ENCODE measurements at regions not wholly inside any gene's neighbourhood (a gene's known extent, or its start where the extent isn't known, plus 50 kb on each side); places are given as distances from the start of the nearest gene placed in this dataset.
"Not testable (repeated sequence)": the region's sequence is repeated elsewhere in the genome, so short reads cannot be mapped to it uniquely, and the experiment has no call there.

DNA sequence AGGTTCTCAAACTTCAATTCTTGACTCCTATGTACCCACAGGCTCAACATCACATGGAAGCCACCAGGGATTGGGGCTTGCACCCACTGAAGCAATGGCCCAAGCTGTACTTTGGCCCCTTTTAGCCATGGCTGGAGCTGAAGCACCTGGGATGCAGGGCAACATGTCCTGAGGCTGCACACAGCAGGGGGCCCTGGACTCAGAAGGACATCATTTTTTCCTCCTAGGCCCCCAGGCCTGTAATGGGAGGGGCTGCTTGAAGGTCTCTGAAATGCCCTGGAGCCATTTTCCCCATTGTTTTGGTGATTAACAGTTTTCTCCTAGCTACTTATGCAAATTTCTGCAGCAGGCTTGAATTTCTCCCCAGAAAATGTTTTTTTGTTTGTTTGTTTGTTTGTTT lies 465.1 kb upstream of the PCDH10 start:
- TF ChIP-seq, protein P1, sequence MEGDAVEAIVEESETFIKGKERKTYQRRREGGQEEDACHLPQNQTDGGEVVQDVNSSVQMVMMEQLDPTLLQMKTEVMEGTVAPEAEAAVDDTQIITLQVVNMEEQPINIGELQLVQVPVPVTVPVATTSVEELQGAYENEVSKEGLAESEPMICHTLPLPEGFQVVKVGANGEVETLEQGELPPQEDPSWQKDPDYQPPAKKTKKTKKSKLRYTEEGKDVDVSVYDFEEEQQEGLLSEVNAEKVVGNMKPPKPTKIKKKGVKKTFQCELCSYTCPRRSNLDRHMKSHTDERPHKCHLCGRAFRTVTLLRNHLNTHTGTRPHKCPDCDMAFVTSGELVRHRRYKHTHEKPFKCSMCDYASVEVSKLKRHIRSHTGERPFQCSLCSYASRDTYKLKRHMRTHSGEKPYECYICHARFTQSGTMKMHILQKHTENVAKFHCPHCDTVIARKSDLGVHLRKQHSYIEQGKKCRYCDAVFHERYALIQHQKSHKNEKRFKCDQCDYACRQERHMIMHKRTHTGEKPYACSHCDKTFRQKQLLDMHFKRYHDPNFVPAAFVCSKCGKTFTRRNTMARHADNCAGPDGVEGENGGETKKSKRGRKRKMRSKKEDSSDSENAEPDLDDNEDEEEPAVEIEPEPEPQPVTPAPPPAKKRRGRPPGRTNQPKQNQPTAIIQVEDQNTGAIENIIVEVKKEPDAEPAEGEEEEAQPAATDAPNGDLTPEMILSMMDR (conservative IDR thresholded peaks at IDR 0.05; ENCODE audit: low read depth, low read length) = no peak
- no peak overlapping the region for H3K4me3 ChIP-seq (ENCODE audit: low read length)
- DNase-seq (ENCODE audit: low read depth) = no peak

DNA sequence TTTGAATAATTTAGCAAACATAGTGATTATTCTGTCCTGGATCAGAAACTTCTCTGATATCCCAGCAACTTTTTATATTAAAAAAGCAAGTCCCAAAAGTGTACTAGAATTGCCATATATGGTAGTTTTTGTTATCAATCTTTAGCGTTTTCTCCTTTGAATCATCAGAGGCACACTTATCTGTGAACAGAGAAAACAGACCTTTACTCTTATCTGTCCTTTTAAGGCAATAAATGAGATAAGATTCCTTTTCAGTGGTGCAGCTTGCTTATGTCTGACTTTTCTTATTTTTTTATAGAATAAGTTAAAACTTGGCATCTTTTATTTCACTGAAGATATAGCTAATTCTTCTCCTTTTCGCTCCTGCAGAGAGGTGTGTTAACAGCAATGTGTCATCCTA lies 458.1 kb upstream of the PCDH10 start:
- no peak overlapping the region for H3K4me3 ChIP-seq (ENCODE audit: low read length)
- TF ChIP-seq, protein P1 (conservative IDR thresholded peaks at IDR 0.05; ENCODE audit: low read depth, low read length) = no peak
- no peak for DNase-seq (ENCODE audit: low read depth)

DNA sequence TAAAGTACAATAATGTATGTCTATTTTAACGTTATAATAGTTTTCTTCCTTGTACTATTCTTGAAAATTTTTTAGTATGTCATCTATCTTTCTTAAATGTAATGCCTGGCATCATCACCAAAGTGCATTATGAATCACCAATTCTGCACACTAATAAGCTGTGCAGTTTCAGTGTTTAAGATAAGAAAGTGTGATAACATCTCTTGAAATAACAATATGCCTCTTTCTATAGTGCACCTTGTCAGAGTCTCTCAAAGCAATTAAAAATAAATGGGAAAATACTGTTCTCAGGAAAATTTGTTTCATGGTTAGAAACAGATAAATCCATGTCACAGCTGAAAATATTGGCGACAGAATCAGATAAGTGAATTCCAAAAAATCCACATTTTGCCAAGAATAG lies 457.4 kb upstream of the PCDH10 start:
- no peak overlapping the region for H3K4me3 ChIP-seq (ENCODE audit: low read length)
- TF ChIP-seq, protein P1 (conservative IDR thresholded peaks at IDR 0.05; ENCODE audit: low read depth, low read length) = no peak
- DNase-seq (ENCODE audit: low read depth) = peak; percentile 31

DNA sequence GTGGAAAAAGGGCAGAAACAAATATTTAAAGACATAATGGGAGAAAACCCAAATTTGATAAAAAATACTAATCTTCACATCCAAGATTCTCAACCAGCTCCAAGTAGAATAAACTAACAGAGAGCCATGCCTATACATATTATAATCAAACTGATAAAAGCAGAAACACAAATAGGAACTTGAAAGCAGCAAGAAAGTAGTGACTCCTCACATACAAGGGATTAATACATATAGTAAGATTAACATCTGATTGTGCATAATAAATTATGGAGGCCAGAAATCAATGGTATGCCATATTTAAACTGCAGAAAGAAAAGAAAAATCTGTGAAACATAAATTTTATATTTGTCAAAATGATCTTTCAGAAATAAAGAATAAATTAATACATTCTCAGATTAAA lies 454.3 kb upstream of the PCDH10 start:
- no peak overlapping the region for H3K4me3 ChIP-seq (ENCODE audit: low read length)
- TF ChIP-seq, protein P1 (conservative IDR thresholded peaks at IDR 0.05; ENCODE audit: low read depth, low read length) = no peak
- DNase-seq (ENCODE audit: low read depth) = no peak

DNA sequence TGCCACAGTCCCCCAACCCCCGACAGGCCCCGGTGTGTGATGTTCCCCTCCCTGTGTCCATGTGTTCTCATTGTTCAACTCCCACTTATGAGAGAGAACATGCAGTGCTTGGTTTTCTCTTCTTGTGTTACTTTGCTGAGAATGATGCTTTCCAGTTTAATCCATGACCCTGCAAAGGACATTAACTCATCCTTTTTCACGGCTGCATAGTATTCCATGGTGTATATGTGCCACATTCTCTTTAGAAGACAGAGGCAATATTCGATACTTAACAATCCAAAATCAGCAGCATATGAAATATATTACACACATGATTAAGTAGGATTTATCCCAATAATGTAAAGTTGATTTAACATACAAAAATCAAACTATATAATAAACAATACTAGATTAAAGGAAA lies 451.6 kb upstream of the PCDH10 start:
- DNase-seq (ENCODE audit: low read depth); H3K4me3 ChIP-seq (ENCODE audit: low read length): not testable (repeated sequence)

DNA sequence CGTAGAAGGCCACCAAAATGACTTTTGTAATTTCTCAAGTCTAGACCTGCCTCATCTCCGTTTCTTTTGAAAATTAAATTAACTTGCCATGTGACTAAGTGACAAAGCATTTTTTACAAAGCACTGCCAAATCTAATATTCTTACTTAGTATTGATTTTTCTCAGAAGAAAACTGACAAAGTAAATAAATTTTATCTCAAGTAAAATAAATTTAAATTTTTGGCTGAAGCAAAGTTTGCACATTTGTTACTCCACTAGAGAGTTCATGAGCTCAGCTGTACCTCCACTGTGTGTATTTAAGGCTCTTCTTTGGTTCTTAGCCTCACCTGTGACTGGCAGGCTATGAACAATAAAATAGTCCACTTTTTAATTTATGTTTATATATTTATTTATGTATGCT lies 441.1 kb upstream of the PCDH10 start:
- H3K4me3 ChIP-seq (ENCODE audit: low read length) = no peak overlapping the region
- DNase-seq (ENCODE audit: low read depth) = no peak
- TF ChIP-seq, protein P1 (conservative IDR thresholded peaks at IDR 0.05; ENCODE audit: low read depth, low read length) = no peak

DNA sequence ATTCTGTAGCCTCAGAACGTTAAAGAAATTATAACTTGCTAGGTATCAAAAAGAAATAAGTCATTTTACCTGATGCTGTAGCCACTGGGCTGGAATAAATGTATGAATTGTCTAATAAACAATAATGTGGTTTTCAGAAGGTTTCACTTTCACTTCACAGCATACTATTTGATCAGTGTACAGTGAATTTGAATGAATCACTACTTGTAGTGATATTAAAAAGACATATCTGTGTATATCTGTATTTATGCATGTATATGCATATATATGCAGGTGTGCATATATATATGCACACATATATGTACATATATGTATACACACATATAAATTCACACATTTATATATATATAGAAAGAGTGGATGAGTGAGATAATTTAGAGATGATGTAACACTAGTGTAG lies 440.0 kb upstream of the PCDH10 start:
- no peak for DNase-seq (ENCODE audit: low read depth)
- TF ChIP-seq, protein P1 (conservative IDR thresholded peaks at IDR 0.05; ENCODE audit: low read depth, low read length) = no peak
- H3K4me3 ChIP-seq (ENCODE audit: low read length) = no peak overlapping the region

DNA sequence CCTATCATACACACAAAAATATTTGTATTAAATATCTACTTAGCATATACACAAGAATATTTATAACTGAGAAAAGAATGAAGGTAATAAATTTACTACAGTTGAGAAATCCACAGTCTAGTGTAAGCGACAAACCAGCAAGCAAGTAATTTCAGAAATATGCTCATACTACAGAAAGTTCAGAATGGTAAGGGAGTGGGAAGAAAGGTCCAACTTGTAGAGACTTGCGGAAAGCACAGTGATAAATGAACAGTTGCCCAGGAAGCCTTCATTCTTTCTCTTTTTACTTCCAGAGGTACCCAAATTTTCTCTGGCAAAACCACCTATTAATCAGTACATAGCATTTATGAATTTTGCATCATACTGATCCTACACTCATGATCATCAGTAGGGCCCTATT lies 438.1 kb upstream of the PCDH10 start:
- TF ChIP-seq, protein P1 (conservative IDR thresholded peaks at IDR 0.05; ENCODE audit: low read depth, low read length) = no peak
- no peak overlapping the region for H3K4me3 ChIP-seq (ENCODE audit: low read length)
- no peak for DNase-seq (ENCODE audit: low read depth)

Measured in retinal pigment epithelial cell (primary cell).